ENCODE measurements at regions not wholly inside any gene's neighbourhood (a gene's known extent, or its start where the extent isn't known, plus 50 kb on each side); places are given as distances from the start of the nearest gene placed in this dataset.

DNA sequence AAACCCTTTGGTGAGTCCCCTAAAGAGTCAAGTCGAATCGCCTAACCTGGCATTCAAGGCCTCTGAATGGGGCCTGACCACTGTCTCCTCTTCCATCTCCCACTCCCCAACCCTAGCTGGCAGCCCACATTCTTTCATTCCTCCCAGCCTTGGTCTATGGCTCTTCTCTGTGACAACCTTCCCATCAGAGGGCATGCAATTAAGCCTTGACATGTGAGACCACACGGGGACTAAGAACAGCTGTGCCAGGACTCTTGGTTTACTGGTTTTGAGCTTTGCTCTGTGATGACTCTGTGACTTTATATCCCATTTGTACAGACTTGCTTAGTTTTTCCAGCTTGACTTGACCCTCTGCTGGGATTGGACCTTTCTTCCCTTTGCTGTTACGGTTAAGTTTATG lies 116.6 kb downstream of the BUB3 start:
- TF ChIP-seq, protein P1, sequence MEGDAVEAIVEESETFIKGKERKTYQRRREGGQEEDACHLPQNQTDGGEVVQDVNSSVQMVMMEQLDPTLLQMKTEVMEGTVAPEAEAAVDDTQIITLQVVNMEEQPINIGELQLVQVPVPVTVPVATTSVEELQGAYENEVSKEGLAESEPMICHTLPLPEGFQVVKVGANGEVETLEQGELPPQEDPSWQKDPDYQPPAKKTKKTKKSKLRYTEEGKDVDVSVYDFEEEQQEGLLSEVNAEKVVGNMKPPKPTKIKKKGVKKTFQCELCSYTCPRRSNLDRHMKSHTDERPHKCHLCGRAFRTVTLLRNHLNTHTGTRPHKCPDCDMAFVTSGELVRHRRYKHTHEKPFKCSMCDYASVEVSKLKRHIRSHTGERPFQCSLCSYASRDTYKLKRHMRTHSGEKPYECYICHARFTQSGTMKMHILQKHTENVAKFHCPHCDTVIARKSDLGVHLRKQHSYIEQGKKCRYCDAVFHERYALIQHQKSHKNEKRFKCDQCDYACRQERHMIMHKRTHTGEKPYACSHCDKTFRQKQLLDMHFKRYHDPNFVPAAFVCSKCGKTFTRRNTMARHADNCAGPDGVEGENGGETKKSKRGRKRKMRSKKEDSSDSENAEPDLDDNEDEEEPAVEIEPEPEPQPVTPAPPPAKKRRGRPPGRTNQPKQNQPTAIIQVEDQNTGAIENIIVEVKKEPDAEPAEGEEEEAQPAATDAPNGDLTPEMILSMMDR (IDR thresholded peaks at IDR 0.05), result no peak
- no peak for TF ChIP-seq EZH2 (IDR thresholded peaks at IDR 0.05)

Measured in neural progenitor cell (in vitro differentiated cells).